ENCODE measurements at regions not wholly inside any gene's neighbourhood (a gene's known extent, or its start where the extent isn't known, plus 50 kb on each side); places are given as distances from the start of the nearest gene placed in this dataset.

GRCh38 chr5:71836559-71837112 lies 117.6 kb downstream of the CARTPT start:
- TF ChIP-seq CTCF (IDR thresholded peaks at IDR 0.05) (no peak), ZFX (IDR thresholded peaks at IDR 0.05; ENCODE audit: borderline replicate concordance) (no peak)

Measured in 22Rv1 (cell line).